ENCODE measurements at regions not wholly inside any gene's neighbourhood (a gene's known extent, or its start where the extent isn't known, plus 50 kb on each side); places are given as distances from the start of the nearest gene placed in this dataset.

- Histone ChIP-seq H3K36me3 (ENCODE audit: control insufficient read depth in 4 of 4, insufficient read depth in 3 of 4, low read depth in 1 of 4, low read length in 3 of 4) (no peaks in the 10 kb centered on the region), H3K4me3 (ENCODE audit: low read depth in 1 of 3, low read length in 3 of 3) (no peak overlapping the region), H3K27me3 (ENCODE audit: control insufficient read depth in 4 of 4, insufficient read depth in 4 of 4, low read length in 3 of 4) (peaks cover 0 to 3% (median 0%) of the 10 kb centered on the region in 4 donors), H3K4me1 (ENCODE audit: control insufficient read depth in 4 of 4, insufficient read depth in 4 of 4, low read length in 3 of 4) (no peaks in the 10 kb centered on the region), H3K9ac (ENCODE audit: low read depth in 1 of 2, low read length in 2 of 2) (no peak overlapping the region), H3K27ac (ENCODE audit: low read depth in 1 of 2, low read length in 2 of 2) (no peak overlapping the region), H3K9me3 (ENCODE audit: control insufficient read depth in 4 of 4, low read length in 3 of 4) (no peaks in the 10 kb centered on the region)
- no peak for TF ChIP-seq RXRA (IDR thresholded peaks at IDR 0.05)
- TF ChIP-seq ATF3 (IDR thresholded peaks at IDR 0.05) = no peak
- no peak for TF ChIP-seq RAD21 (IDR thresholded peaks at IDR 0.05)
- no peak for TF ChIP-seq YY1 (IDR thresholded peaks at IDR 0.05)
- no peak for TF ChIP-seq CTCF (IDR thresholded peaks at IDR 0.05; ENCODE audit: low read depth, low read length, missing input control)
- no peak for TF ChIP-seq ZBTB33 (IDR thresholded peaks at IDR 0.05)
- TF ChIP-seq HNF4G (IDR thresholded peaks at IDR 0.05) = no peak
- no peak for TF ChIP-seq TAF1 (conservative IDR thresholded peaks at IDR 0.05)
- no peak for TF ChIP-seq FOXA2 (IDR thresholded peaks at IDR 0.05)
- TF ChIP-seq FOXA1 (IDR thresholded peaks at IDR 0.05) = no peak
- TF ChIP-seq SP1 (IDR thresholded peaks at IDR 0.05) = no peak
- TF ChIP-seq NR2F2 (IDR thresholded peaks at IDR 0.05) = no peak
- TF ChIP-seq HNF4A (conservative IDR thresholded peaks at IDR 0.05) = no peak
- no peak for TF ChIP-seq EGR1 (IDR thresholded peaks at IDR 0.05; ENCODE audit: low read depth in 2 of 2)
- no peak for TF ChIP-seq REST (IDR thresholded peaks at IDR 0.05)
- no peak for TF ChIP-seq JUND (IDR thresholded peaks at IDR 0.05)
- WGBS = 88% methylated on average over 5 of the region's 5 CpGs
- no peak for DNase-seq (ENCODE audit: low spot score)
Observed at GRCh38 chr7:22607180-22607579, 107.2 kb upstream of the STEAP1B start.

GRCh38 chr7:22604246-22604645, 104.3 kb upstream of the STEAP1B start:
- no peak for TF ChIP-seq HNF4A (conservative IDR thresholded peaks at IDR 0.05)
- TF ChIP-seq CTCF (IDR thresholded peaks at IDR 0.05; ENCODE audit: low read depth, low read length, missing input control) = no peak
- no peak for TF ChIP-seq NR2F2 (IDR thresholded peaks at IDR 0.05)
- no peak for TF ChIP-seq TAF1 (conservative IDR thresholded peaks at IDR 0.05)
- TF ChIP-seq RXRA (IDR thresholded peaks at IDR 0.05) = no peak
- TF ChIP-seq RAD21 (IDR thresholded peaks at IDR 0.05) = no peak
- no peak overlapping the region for H3K27ac ChIP-seq (ENCODE audit: low read depth in 1 of 2, low read length in 2 of 2)
- DNase-seq (ENCODE audit: low spot score) = no peak
- H3K4me3 ChIP-seq (ENCODE audit: low read depth in 1 of 3, low read length in 3 of 3) = no peak overlapping the region
- H3K36me3 ChIP-seq (ENCODE audit: control insufficient read depth in 4 of 4, insufficient read depth in 3 of 4, low read depth in 1 of 4, low read length in 3 of 4) = no peaks in the 10 kb centered on the region
- H3K9ac ChIP-seq (ENCODE audit: low read depth in 1 of 2, low read length in 2 of 2) = no peak overlapping the region
- no peaks in the 10 kb centered on the region for H3K4me1 ChIP-seq (ENCODE audit: control insufficient read depth in 4 of 4, insufficient read depth in 4 of 4, low read length in 3 of 4)
- 82% methylated on average over 2 of the region's 2 CpGs for WGBS
- H3K9me3 ChIP-seq (ENCODE audit: control insufficient read depth in 4 of 4, low read length in 3 of 4) = no peaks in the 10 kb centered on the region
- peaks cover 0 to 3% (median 0%) of the 10 kb centered on the region in 4 donors for H3K27me3 ChIP-seq (ENCODE audit: control insufficient read depth in 4 of 4, insufficient read depth in 4 of 4, low read length in 3 of 4)

All from liver (tissue), 8 donors.